ENCODE measurements at regions not wholly inside any gene's neighbourhood (a gene's known extent, or its start where the extent isn't known, plus 50 kb on each side); places are given as distances from the start of the nearest gene placed in this dataset.

- H3K9me3 ChIP-seq (ENCODE audit: insufficient read depth, low read depth, low read length): no peaks in the 10 kb centered on the region; the same call in 1 of the 2 replicates
- H3K4me3 ChIP-seq (ENCODE audit: low read length, poor library complexity, severe bottlenecking): no peak overlapping the region
- TF ChIP-seq EZH2phosphoT487 (IDR thresholded peaks at IDR 0.05; ENCODE audit: borderline replicate concordance) (no peak), CTCF (conservative IDR thresholded peaks at IDR 0.05; ENCODE audit: low read length) (no peak)
- no peaks in the 10 kb centered on the region for H3K4me1 ChIP-seq (ENCODE audit: insufficient read depth, low read length, poor library complexity, severe bottlenecking)
- H3K79me2 ChIP-seq (ENCODE audit: insufficient read depth, low read length): no peaks in the 10 kb centered on the region
- no peaks in the 10 kb centered on the region for H4K20me1 ChIP-seq (ENCODE audit: insufficient read depth, low read length, poor library complexity, severe bottlenecking)
- H3K36me3 ChIP-seq (ENCODE audit: insufficient read depth, low read length): no peaks in the 10 kb centered on the region
- no peaks in the 10 kb centered on the region for H3F3A ChIP-seq (ENCODE audit: low read depth)
- H3K9me2 ChIP-seq (replicated peaks; ENCODE audit: low read depth, low read length): no peaks in the 10 kb centered on the region
- H2AFZ ChIP-seq (ENCODE audit: low read length): no peak overlapping the region
- H3K4me2 ChIP-seq (ENCODE audit: low read depth, low read length, poor library complexity, severe bottlenecking): no peak overlapping the region
- H3K27me3 ChIP-seq (ENCODE audit: insufficient read depth, low read length, poor library complexity, severe bottlenecking): no peaks in the 10 kb centered on the region
- no peak overlapping the region for H3K9ac ChIP-seq (ENCODE audit: low read depth, low read length, poor library complexity, severe bottlenecking)
Measured at GRCh38 chr17:33500151-33500550, 207.1 kb upstream of the ASIC2 start.

GRCh38 chr17:33501185-33501584, 208.1 kb upstream of the ASIC2 start:
- no peaks in the 10 kb centered on the region for H4K20me1 ChIP-seq (ENCODE audit: insufficient read depth, low read length, poor library complexity, severe bottlenecking)
- no peak overlapping the region for H3K4me3 ChIP-seq (ENCODE audit: low read length, poor library complexity, severe bottlenecking)
- H3K4me2 ChIP-seq (ENCODE audit: low read depth, low read length, poor library complexity, severe bottlenecking): no peak overlapping the region
- H3K4me1 ChIP-seq (ENCODE audit: insufficient read depth, low read length, poor library complexity, severe bottlenecking): no peaks in the 10 kb centered on the region
- no peaks in the 10 kb centered on the region for H3F3A ChIP-seq (ENCODE audit: low read depth)
- H2AFZ ChIP-seq (ENCODE audit: low read length): no peak overlapping the region
- no peak overlapping the region for H3K9ac ChIP-seq (ENCODE audit: low read depth, low read length, poor library complexity, severe bottlenecking)
- H3K27me3 ChIP-seq (ENCODE audit: insufficient read depth, low read length, poor library complexity, severe bottlenecking): no peaks in the 10 kb centered on the region
- no peaks in the 10 kb centered on the region for H3K79me2 ChIP-seq (ENCODE audit: insufficient read depth, low read length)
- no peaks in the 10 kb centered on the region; the same call in 1 of the 2 replicates for H3K9me3 ChIP-seq (ENCODE audit: insufficient read depth, low read depth, low read length)
- TF ChIP-seq EZH2phosphoT487 (IDR thresholded peaks at IDR 0.05; ENCODE audit: borderline replicate concordance) (no peak), CTCF (conservative IDR thresholded peaks at IDR 0.05; ENCODE audit: low read length) (no peak)
- no peaks in the 10 kb centered on the region for H3K36me3 ChIP-seq (ENCODE audit: insufficient read depth, low read length)
- H3K9me2 ChIP-seq (replicated peaks; ENCODE audit: low read depth, low read length): no peaks in the 10 kb centered on the region

GRCh38 chr17:33504571-33504970, 211.5 kb upstream of the ASIC2 start:
- no peaks in the 10 kb centered on the region for H3K27me3 ChIP-seq (ENCODE audit: insufficient read depth, low read length, poor library complexity, severe bottlenecking)
- no peak overlapping the region for H3K4me3 ChIP-seq (ENCODE audit: low read length, poor library complexity, severe bottlenecking)

More at GRCh38 chr17:33504571-33504970, 211.5 kb upstream of the ASIC2 start:
- H2AFZ ChIP-seq (ENCODE audit: low read length): no peak overlapping the region
- no peaks in the 10 kb centered on the region for H3K9me2 ChIP-seq (replicated peaks; ENCODE audit: low read depth, low read length)
- no peaks in the 10 kb centered on the region for H3K79me2 ChIP-seq (ENCODE audit: insufficient read depth, low read length)
- no peaks in the 10 kb centered on the region for H3F3A ChIP-seq (ENCODE audit: low read depth)
- no peaks in the 10 kb centered on the region; the same call in 1 of the 2 replicates for H3K9me3 ChIP-seq (ENCODE audit: insufficient read depth, low read depth, low read length)
- no peak overlapping the region for H3K4me2 ChIP-seq (ENCODE audit: low read depth, low read length, poor library complexity, severe bottlenecking)
- H4K20me1 ChIP-seq (ENCODE audit: insufficient read depth, low read length, poor library complexity, severe bottlenecking): no peaks in the 10 kb centered on the region
- H3K36me3 ChIP-seq (ENCODE audit: insufficient read depth, low read length): no peaks in the 10 kb centered on the region
- no peak overlapping the region for H3K9ac ChIP-seq (ENCODE audit: low read depth, low read length, poor library complexity, severe bottlenecking)
- TF ChIP-seq CTCF (conservative IDR thresholded peaks at IDR 0.05; ENCODE audit: low read length): no peak
- TF ChIP-seq EZH2phosphoT487 (IDR thresholded peaks at IDR 0.05; ENCODE audit: borderline replicate concordance): no peak
- H3K4me1 ChIP-seq (ENCODE audit: insufficient read depth, low read length, poor library complexity, severe bottlenecking): no peaks in the 10 kb centered on the region

Measured in Loucy (cell line).